Pancreas (tissue), 10 donors: ENCODE measurements at regions not wholly inside any gene's neighbourhood (a gene's known extent, or its start where the extent isn't known, plus 50 kb on each side); places are given as distances from the start of the nearest gene placed in this dataset.

Experiments used
- ATAC-seq, 4 donors: fragments of 200-7000 bp; cut with Tn5 transposase; one replicate each; pipeline versions ENCODE4 v1.8.0 to v1.9.1; 2020; ENCODE audit warnings: mild to moderate bottlenecking in 4 of 4, moderate library complexity in 4 of 4
- DNase-seq, 6 donors: peaks; one replicate each; pipeline ENCODE4 v3.0.0-alpha.2; 2020
- FAIRE-seq: peaks from 2 replicates; lab custom pipeline; 2012; peaks lifted over from hg19 to GRCh38; lab: Jason Lieb, UNC
- H3K27ac ChIP-seq, 4 donors: fragments of 200-600 bp; sonication (generic); 1 replicate in 3 of 4; 2 replicates in 1 of 4; pipeline versions ENCODE4 v1.5.0 to v1.8.0; 2020
- H3K27me3 ChIP-seq, 4 donors: fragments of 200-600 bp; one replicate each; pipeline ENCODE4 v1.8.0; 2021
- H3K36me3 ChIP-seq, 3 donors: fragments of 200-600 bp; sonication (generic) in 1 of 3; one replicate each; pipeline versions ENCODE4 v1.5.0 to v1.8.0; 2020 to 2021
- H3K4me1 ChIP-seq, 3 donors: fragments of 200-600 bp; one replicate each; pipeline ENCODE4 v1.8.0; 2021
- H3K4me3 ChIP-seq, 4 donors: fragments of 200-600 bp; sonication (generic) in 2 of 4; one replicate each; pipeline versions ENCODE4 v1.5.0 to v1.8.0; 2020 to 2021
- H3K9me3 ChIP-seq, 4 donors: fragments of 200-600 bp; one replicate each; pipeline ENCODE4 v1.8.0; 2021
- WGBS, 2 donors: extraction: QIAGEN DNeasy Blood & Tissue Kit; methylation state at CpG; one replicate each; pipeline ENCODE4 v1.1.7; 2013; 5-methylcytosine and 5-hydroxymethylcytosine counted together
- intact Hi-C, 3 donors: fragments of 100-400 bp; cut with DNase I; formaldehyde crosslinking; loops; one replicate each; pipeline versions ENCODE4 v1.11.1 to v1.14.2; 2022
- TF ChIP-seq, protein P1 (sequence below), 4 donors: fragments of 200-600 bp; sonication (generic) in 3 of 4; IDR thresholded peaks; one replicate each; pipeline versions ENCODE4 v1.5.0 to v1.8.0; 2021; ENCODE audit warnings: antibody characterized with exemption in 4 of 4
- donor health status: healthy with polysubstance abuse.
- donor health status: DM: no; HTN: no; CAD: no; lungs with moderate emphysema.
- donor health status: DM: no; HTN: no; CAD: no.
- donor health status: control.
- donor health status: control.
- donor health status: Bipolar disorder and iron deficiency.
- donor health status: DM: yes; HTN: yes; CAD: no.
- donor health status: DM: no; HTN: no; CAD: no.
- donor health status: DM: no; HTN: no; CAD: no.
- donor health status: DM: yes; HTN: yes; CAD: no.

DNA sequence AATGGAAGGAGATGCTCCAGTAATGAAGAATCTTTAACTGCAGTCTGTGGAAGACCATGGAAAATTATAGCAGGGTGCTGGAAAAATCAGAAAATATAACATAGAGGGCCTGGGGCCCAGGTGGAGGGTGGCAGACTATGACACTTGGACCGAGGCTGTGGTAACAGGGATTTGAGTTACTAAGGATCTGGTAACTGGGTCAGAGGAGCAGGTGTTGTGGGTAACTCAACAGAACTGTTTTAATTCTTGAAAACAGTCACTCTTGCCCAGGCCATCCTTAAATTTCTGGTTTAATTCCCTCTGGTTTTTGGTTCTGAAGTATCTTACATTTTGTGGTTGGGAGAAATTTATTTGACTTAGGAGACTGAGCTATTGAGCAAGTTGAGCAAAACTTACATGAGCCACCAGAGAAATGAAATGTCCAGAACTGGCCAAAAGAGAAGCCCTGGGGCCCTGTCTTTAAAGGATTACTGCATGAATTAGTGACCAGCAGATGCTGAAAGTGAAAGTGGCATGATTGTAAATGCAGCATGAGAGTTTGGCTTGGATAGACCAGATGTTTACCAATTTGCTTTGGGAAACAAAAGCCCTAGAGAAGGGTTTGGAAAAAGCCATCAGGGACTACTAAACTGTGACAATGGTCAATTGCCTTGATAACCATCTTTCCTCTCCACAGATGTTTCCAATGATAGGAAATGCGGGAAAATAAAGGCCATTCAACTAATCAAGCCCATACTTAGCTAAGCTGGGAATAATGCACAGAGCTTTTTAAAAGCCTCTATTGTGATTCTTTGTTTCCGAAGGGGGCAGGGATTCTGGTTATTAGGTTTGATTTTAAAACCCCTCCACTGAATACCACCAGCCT is 374.9 kb upstream of the TGFBR2 start:
- intact Hi-C loops: no loop called here
- no peak overlapping the region for H3K4me3 ChIP-seq
- FAIRE-seq (no peak), ATAC-seq (peak in 1 of 4 donors; percentile 49), DNase-seq (no peak)
- H3K27me3 ChIP-seq: no peaks in the 10 kb centered on the region
- H3K4me1 ChIP-seq: peaks cover 0 to 18% (median 9%) of the 10 kb centered on the region in 3 donors
- no peak overlapping the region for H3K27ac ChIP-seq
- H3K9me3 ChIP-seq: no peaks in the 10 kb centered on the region
- 84 to 88% methylated on average over 3 of the region's 3 CpGs for WGBS, 2 donors
- TF ChIP-seq, protein P1, sequence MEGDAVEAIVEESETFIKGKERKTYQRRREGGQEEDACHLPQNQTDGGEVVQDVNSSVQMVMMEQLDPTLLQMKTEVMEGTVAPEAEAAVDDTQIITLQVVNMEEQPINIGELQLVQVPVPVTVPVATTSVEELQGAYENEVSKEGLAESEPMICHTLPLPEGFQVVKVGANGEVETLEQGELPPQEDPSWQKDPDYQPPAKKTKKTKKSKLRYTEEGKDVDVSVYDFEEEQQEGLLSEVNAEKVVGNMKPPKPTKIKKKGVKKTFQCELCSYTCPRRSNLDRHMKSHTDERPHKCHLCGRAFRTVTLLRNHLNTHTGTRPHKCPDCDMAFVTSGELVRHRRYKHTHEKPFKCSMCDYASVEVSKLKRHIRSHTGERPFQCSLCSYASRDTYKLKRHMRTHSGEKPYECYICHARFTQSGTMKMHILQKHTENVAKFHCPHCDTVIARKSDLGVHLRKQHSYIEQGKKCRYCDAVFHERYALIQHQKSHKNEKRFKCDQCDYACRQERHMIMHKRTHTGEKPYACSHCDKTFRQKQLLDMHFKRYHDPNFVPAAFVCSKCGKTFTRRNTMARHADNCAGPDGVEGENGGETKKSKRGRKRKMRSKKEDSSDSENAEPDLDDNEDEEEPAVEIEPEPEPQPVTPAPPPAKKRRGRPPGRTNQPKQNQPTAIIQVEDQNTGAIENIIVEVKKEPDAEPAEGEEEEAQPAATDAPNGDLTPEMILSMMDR (IDR thresholded peaks at IDR 0.05): no peak
- H3K36me3 ChIP-seq: no peaks in the 10 kb centered on the region

DNA sequence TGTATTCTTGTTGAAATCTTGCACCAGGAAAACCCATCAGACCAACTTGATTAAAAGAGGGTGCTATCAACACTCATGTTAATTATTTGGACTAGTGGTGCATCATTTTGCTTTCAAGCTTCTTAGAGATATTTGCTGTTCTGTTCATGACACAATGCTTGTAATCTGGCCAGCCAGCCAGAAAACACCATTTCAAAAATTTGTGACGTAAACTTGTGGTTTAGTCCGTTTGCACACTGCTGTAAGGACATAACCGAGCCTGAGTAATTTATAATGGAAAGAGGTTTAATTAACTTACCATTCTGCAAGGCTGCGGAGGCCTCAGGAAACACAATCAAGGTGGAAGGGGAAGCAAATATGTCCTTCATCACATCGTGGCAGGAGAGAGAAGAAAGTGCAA is 374.3 kb upstream of the TGFBR2 start:
- DNase-seq (no peak), ATAC-seq (peak in 1 of 4 donors; percentile 53), FAIRE-seq (no peak)
- TF ChIP-seq, protein P1 (IDR thresholded peaks at IDR 0.05): no peak
- intact Hi-C loops: no loop called here
- no peaks in the 10 kb centered on the region for H3K27me3 ChIP-seq
- H3K4me1 ChIP-seq: peaks cover 0 to 18% (median 9%) of the 10 kb centered on the region in 3 donors
- no peak overlapping the region for H3K27ac ChIP-seq
- 74 to 78% methylated on average over 5 of the region's 5 CpGs for WGBS, 2 donors
- no peak overlapping the region for H3K4me3 ChIP-seq
- no peaks in the 10 kb centered on the region for H3K36me3 ChIP-seq
- H3K9me3 ChIP-seq: no peaks in the 10 kb centered on the region

DNA sequence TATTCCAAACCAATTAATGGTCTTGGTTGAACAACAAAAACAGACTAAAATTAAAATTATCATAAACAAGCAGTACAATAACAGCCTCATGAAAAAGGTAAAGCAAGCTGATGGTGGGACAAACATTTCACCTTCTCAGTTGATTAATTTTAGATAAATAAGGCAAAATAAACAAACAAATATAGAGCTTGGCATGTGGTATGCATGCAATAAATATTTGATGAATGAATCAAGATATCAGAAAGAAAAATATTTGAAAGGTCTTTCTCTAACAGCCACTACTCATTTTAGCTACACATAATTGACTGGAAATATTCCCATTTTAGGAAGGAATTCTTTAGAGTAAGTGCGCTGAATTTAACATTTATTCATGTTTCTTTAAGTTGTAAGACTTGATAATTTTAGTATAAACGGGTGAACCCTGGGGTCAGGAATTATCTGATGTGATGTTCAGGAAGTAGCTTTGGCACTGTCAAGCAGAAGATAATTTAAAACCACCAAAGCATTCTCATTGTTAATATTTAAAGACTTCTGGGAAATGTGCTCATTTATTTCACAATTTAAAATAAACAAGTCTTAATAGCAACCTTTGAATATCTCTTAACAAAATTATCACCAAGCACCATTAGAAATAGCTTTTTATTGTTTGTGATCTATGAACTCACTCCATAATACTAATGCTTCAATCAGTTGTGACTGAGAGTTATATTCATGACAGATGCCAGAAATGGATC is 372.3 kb upstream of the TGFBR2 start:
- H3K9me3 ChIP-seq: no peaks in the 10 kb centered on the region
- peaks cover 0 to 9% (median 6%) of the 10 kb centered on the region in 3 donors for H3K4me1 ChIP-seq
- intact Hi-C loops: no loop called here
- peak; percentile 26 for FAIRE-seq
- DNase-seq: no peak
- H3K27ac ChIP-seq: no peak overlapping the region
- no peak for ATAC-seq
- no peaks in the 10 kb centered on the region for H3K36me3 ChIP-seq
- TF ChIP-seq, protein P1 (IDR thresholded peaks at IDR 0.05): no peak
- no peak overlapping the region for H3K4me3 ChIP-seq
- H3K27me3 ChIP-seq: no peaks in the 10 kb centered on the region
- 38 to 46% methylated on average over 2 of the region's 2 CpGs for WGBS, 2 donors

DNA sequence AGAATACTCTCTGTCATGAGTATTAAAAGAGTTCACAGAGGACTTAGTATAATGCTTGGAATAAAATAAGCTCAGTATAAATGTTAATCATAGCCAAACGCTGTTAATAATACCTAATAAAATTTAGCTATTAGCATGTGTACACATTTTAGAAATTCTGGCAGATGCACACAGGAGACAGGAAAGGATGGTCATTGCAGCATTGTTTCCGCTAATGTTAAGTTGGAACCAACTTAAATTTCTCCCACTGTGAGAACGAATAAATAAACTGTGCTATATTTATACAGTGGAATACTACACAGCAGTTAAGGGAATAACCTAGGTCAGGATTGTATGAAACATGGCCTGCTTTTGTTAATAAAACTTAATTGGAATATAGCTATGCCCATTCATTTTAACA is 370.4 kb upstream of the TGFBR2 start:
- Histone ChIP-seq H3K4me1 (peaks cover 0 to 9% (median 6%) of the 10 kb centered on the region in 3 donors), H3K27ac (no peak overlapping the region), H3K36me3 (no peaks in the 10 kb centered on the region), H3K27me3 (no peaks in the 10 kb centered on the region), H3K9me3 (no peaks in the 10 kb centered on the region), H3K4me3 (no peak overlapping the region)
- ATAC-seq (no peak), DNase-seq (no peak), FAIRE-seq (no peak)
- intact Hi-C loops: no loop called here
- 84 to 88% methylated on average over 3 of the region's 3 CpGs for WGBS, 2 donors
- TF ChIP-seq, protein P1 (IDR thresholded peaks at IDR 0.05): no peak
